Activated CD8-positive, alpha-beta T cell treated with anti-CD3 and anti-CD28 coated beads for 36 hours (primary cell): ENCODE measurements at regions not wholly inside any gene's neighbourhood (a gene's known extent, or its start where the extent isn't known, plus 50 kb on each side); places are given as distances from the start of the nearest gene placed in this dataset.

Experiments used
- ATAC-seq: fragments of 200-7000 bp; cut with Tn5 transposase; one replicate; pipeline ENCODE4 v1.10.0; 2021; ENCODE audit warnings: mild to moderate bottlenecking, moderate library complexity
- CTCF ChIA-PET: fragments of 350-600 bp; sonication (Branson Sonifier 250); formaldehyde crosslinking; loops from one replicate; lab custom pipeline; 2021; ENCODE audit warnings: antibody characterized with exemption; lab: Charles Lee
- POLR2A ChIA-PET: fragments of 350-600 bp; sonication (Branson Sonifier 250); formaldehyde crosslinking; loops from one replicate; lab custom pipeline; 2021; ENCODE audit warnings: antibody characterized with exemption; lab: Charles Lee
- DNase-seq: peaks from one replicate; pipeline ENCODE4 v3.0.0-alpha.2; 2020
- H3K27ac Mint-ChIP-seq: one replicate; pipeline ENCODE4 v1.8.0; 2021; ENCODE audit warnings: mild to moderate bottlenecking, mixed read lengths
- H3K27me3 Mint-ChIP-seq: one replicate; pipeline ENCODE4 v1.8.0; 2021; ENCODE audit warnings: mixed read lengths
- H3K36me3 Mint-ChIP-seq: one replicate; pipeline ENCODE4 v1.8.0; 2021; ENCODE audit warnings: low read depth, mixed read lengths
- H3K4me1 Mint-ChIP-seq: one replicate; pipeline ENCODE4 v1.8.0; 2021; ENCODE audit warnings: low read depth, mixed read lengths
- H3K4me3 Mint-ChIP-seq: one replicate; pipeline ENCODE4 v1.8.0; 2021; ENCODE audit warnings: mild to moderate bottlenecking, moderate library complexity, mixed read lengths
- H3K9me3 Mint-ChIP-seq: one replicate; pipeline ENCODE4 v1.8.0; 2021; ENCODE audit warnings: mixed read lengths
- intact Hi-C: fragments of 100-400 bp; cut with micrococcal nuclease; formaldehyde crosslinking; loops from one replicate; pipeline ENCODE4 v1.10.0; 2022
- TF ChIP-seq, protein P1 (sequence below): fragments of 200-600 bp; IDR thresholded peaks from one replicate; pipeline ENCODE4 v1.8.0; 2022; ENCODE audit warnings: antibody characterized with exemption, mild to moderate bottlenecking

DNA sequence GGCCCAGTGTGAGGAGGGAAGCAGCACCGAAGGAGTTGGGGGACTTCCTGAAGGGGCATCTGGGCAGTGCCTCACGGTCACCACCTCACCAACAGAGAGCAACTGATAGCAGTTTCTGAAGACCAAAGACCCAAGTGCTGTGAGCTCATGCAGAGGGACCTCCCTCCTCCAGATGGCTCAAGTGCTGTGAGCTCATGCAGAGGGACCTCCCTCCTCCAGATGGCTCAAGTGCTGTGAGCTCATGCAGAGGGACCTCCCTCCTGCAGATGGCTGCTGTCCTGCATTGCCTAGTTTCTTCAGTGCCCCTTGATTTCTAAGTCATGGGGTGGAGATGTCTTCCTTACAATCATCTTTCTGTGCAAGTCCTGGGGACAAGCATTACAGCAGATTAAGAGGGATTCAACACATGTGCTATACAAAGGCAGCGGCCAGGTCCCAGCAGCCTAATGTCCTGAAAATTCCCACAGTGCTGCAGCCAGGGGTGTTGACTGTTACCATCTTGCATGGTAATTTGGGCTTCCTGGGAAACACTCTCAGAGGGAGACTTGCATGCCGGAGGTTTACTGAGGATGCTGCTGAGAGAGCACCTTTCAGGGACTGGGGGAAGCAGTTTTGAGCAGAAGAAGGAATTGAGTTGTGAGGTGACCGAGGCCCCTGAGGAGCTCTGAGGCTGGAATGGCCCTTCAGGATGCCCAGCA, 409.3 kb downstream of the GALR1 start:
- Mint-ChIP-seq H3K9me3 (no peaks in the 10 kb centered on the region), H3K27ac (no peak overlapping the region), H3K4me1 (no peaks in the 10 kb centered on the region), H3K27me3 (peaks cover 10% of the 10 kb centered on the region), H3K4me3 (no peak overlapping the region), H3K36me3 (no peaks in the 10 kb centered on the region)
- TF ChIP-seq, protein P1, sequence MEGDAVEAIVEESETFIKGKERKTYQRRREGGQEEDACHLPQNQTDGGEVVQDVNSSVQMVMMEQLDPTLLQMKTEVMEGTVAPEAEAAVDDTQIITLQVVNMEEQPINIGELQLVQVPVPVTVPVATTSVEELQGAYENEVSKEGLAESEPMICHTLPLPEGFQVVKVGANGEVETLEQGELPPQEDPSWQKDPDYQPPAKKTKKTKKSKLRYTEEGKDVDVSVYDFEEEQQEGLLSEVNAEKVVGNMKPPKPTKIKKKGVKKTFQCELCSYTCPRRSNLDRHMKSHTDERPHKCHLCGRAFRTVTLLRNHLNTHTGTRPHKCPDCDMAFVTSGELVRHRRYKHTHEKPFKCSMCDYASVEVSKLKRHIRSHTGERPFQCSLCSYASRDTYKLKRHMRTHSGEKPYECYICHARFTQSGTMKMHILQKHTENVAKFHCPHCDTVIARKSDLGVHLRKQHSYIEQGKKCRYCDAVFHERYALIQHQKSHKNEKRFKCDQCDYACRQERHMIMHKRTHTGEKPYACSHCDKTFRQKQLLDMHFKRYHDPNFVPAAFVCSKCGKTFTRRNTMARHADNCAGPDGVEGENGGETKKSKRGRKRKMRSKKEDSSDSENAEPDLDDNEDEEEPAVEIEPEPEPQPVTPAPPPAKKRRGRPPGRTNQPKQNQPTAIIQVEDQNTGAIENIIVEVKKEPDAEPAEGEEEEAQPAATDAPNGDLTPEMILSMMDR, result no peak
- ChIA-PET CTCF (no interaction called here), POLR2A (no interaction called here)
- ATAC-seq (no peak), DNase-seq (no peak)
- intact Hi-C loops, result loop anchor here (10.0 kb wide), 1 partner anchor 664 kb away; no protein-coding TSS in a partner anchor

DNA sequence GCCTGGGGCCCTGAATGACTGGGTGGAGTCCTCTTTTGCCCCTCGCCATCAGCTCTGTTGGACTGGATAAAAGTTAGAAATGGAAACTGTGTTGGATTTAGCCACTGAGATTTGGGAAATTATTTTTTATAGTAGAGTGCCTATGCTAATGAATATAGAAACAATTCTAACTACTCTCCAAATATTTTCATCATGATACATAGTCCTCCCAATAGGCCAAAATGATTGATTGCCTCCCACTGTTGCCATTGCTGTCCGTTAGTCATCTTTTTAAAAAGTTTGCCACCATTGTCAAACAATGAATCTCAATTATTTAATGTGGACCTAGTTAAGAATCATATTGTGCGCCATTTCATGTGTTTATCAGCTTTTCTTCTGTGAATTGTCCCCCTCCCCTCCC, 417.0 kb downstream of the GALR1 start:
- intact Hi-C loops, result no loop called here
- ATAC-seq (no peak), DNase-seq (no peak)
- CTCF ChIA-PET, result no interaction called here
- Mint-ChIP-seq H3K27ac (no peak overlapping the region), H3K36me3 (no peaks in the 10 kb centered on the region), H3K9me3 (no peaks in the 10 kb centered on the region), H3K4me3 (no peak overlapping the region), H3K4me1 (no peaks in the 10 kb centered on the region), H3K27me3 (peaks cover 6% of the 10 kb centered on the region)
- TF ChIP-seq, protein P1, result no peak
- POLR2A ChIA-PET, result no interaction called here

DNA sequence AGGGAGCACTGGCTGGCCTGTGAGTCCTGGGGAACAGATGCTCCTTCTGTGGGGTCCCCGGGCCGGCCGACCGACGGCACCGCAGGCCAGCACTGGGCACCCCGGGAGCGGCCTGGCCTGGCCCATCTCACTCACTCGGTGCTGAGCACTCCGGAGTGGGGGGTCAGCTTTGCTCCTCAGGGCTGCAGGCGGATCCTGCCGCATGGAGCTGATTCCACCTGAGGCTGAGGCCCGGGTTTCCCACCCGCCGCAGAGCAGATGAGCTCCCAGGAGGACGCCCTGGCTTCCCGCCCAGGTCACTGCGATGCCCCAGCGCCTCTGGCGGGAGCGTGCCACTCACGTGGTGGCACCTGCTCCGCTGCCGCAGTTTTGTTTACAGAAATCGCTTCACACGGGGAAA, 418.6 kb downstream of the GALR1 start:
- peaks cover 3% of the 10 kb centered on the region for H3K27me3 Mint-ChIP-seq
- no peaks in the 10 kb centered on the region for H3K9me3 Mint-ChIP-seq
- no peak overlapping the region for H3K4me3 Mint-ChIP-seq
- intact Hi-C loops, result no loop called here
- DNase-seq (no peak), ATAC-seq (no peak)
- no peaks in the 10 kb centered on the region for H3K4me1 Mint-ChIP-seq
- ChIA-PET POLR2A (no interaction called here), CTCF (no interaction called here)
- H3K36me3 Mint-ChIP-seq, result no peaks in the 10 kb centered on the region
- TF ChIP-seq, protein P1, result no peak
- H3K27ac Mint-ChIP-seq, result no peak overlapping the region

DNA sequence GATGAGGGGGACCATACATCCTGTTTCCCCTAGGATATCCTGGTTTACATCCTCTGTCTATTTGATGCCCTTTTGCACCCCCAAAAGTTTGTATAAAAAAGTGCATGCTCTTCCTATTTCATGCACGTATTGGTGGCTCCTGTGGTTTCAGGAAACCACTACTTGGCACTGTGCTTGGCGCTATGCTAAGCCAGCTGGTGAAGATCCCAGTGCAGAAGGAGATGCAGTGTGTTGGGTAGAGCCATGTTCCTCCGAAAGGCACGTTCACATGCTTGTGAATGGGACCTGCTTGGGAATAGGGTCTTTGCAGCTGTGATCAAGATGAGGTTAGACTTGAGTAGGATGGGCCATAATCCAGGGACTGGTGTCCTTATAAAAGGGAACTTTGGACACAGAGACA, 419.7 kb downstream of the GALR1 start:
- no peaks in the 10 kb centered on the region for H3K4me1 Mint-ChIP-seq
- CTCF ChIA-PET, result no interaction called here
- intact Hi-C loops, result no loop called here
- no peaks in the 10 kb centered on the region for H3K36me3 Mint-ChIP-seq
- POLR2A ChIA-PET, result no interaction called here
- no peak overlapping the region for H3K4me3 Mint-ChIP-seq
- H3K9me3 Mint-ChIP-seq, result no peaks in the 10 kb centered on the region
- no peak for DNase-seq
- peaks cover 3% of the 10 kb centered on the region for H3K27me3 Mint-ChIP-seq
- no peak overlapping the region for H3K27ac Mint-ChIP-seq
- no peak for ATAC-seq
- TF ChIP-seq, protein P1, result no peak

DNA sequence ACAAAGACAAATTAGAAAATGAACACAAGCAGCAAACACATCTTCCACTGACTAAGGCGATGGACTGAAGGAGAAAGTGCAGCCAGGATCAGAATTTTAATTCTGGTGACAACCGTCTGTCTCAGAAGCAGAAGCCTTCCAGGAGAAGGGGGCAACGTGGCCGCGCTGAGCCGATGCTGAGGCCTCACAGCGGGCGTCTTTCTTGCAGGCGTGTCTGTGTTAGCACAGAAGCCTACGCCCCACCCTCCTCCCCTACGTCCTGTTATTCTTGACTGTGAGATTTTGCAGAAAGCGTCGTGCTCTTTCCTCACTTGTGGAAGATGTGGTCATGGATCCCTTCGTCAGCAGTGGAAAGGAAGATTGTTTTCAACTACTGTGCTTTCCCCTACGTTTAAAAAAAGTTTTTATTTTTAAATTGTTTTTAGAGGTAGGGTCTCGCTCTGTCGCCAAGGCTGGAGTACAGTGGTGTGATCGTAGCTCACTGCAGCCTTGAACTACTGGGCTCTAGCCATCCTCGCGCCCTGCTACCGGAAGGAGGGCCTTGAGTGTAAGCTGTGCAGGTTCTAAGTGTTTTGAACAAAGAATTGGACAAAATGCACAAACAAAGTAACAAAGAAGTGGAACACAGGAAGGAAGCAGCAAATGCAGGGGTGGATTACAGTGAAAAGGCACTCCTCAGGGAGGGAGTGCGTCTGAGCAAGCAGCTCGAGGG, 422.0 kb downstream of the GALR1 start:
- DNase-seq (no peak), ATAC-seq (no peak)
- H3K27ac Mint-ChIP-seq, result no peak overlapping the region
- TF ChIP-seq, protein P1, result no peak
- POLR2A ChIA-PET, result no interaction called here
- intact Hi-C loops, result no loop called here
- CTCF ChIA-PET, result no interaction called here
- peaks cover 9% of the 10 kb centered on the region for H3K27me3 Mint-ChIP-seq
- no peaks in the 10 kb centered on the region for H3K36me3 Mint-ChIP-seq
- H3K4me3 Mint-ChIP-seq, result no peak overlapping the region
- H3K4me1 Mint-ChIP-seq, result no peaks in the 10 kb centered on the region
- no peaks in the 10 kb centered on the region for H3K9me3 Mint-ChIP-seq
